Ishikawa (cell line): ENCODE measurements at regions not wholly inside any gene's neighbourhood (a gene's known extent, or its start where the extent isn't known, plus 50 kb on each side); places are given as distances from the start of the nearest gene placed in this dataset.

Experiments
- CEBPB ChIP-seq: IDR thresholded peaks from 2 replicates; pipeline ENCODE4 v1.6.1; 2012
- CREB1 ChIP-seq: IDR thresholded peaks from 2 replicates; pipeline ENCODE4 v1.6.1; 2012; ENCODE audit warnings: low read depth
- EGR1 ChIP-seq: IDR thresholded peaks from 2 replicates; pipeline ENCODE4 v1.6.1; 2012
- EP300 ChIP-seq: IDR thresholded peaks from 2 replicates; pipeline ENCODE4 v1.6.1; 2012; ENCODE audit warnings: borderline replicate concordance
- FOXM1 ChIP-seq: IDR thresholded peaks from 2 replicates; pipeline ENCODE4 v1.6.1; 2012; ENCODE audit warnings: low read depth, borderline replicate concordance
- NFIC ChIP-seq: IDR thresholded peaks from 2 replicates; pipeline ENCODE4 v1.6.1; 2012
- RAD21 ChIP-seq: IDR thresholded peaks from 2 replicates; pipeline ENCODE4 v1.6.1; 2012; ENCODE audit warnings: low read depth
- TAF1 ChIP-seq: IDR thresholded peaks from 2 replicates; pipeline ENCODE4 v1.6.1; 2012; ENCODE audit warnings: low read depth, mild to moderate bottlenecking
- TCF12 ChIP-seq: IDR thresholded peaks from 2 replicates; pipeline ENCODE4 v1.6.1; 2012; ENCODE audit warnings: low read depth
- TEAD4 ChIP-seq: IDR thresholded peaks from 2 replicates; pipeline ENCODE4 v1.6.1; 2012
- YY1 ChIP-seq: IDR thresholded peaks from 2 replicates; pipeline ENCODE4 v1.6.1; 2012; ENCODE audit warnings: low read depth
- ZBTB7A ChIP-seq: IDR thresholded peaks from 2 replicates; pipeline ENCODE4 v1.6.1; 2012; ENCODE audit warnings: low read depth
- TF ChIP-seq, protein P1 (sequence below): IDR thresholded peaks from 2 replicates; pipeline ENCODE4 v1.6.1; 2012
- TF ChIP-seq, protein P2 (sequence below): IDR thresholded peaks from 2 replicates; pipeline ENCODE4 v1.6.1; 2012
- TF ChIP-seq, protein P3 (sequence below): IDR thresholded peaks from 2 replicates; pipeline ENCODE4 v1.6.1; 2012; ENCODE audit warnings: low read depth, mild to moderate bottlenecking

DNA sequence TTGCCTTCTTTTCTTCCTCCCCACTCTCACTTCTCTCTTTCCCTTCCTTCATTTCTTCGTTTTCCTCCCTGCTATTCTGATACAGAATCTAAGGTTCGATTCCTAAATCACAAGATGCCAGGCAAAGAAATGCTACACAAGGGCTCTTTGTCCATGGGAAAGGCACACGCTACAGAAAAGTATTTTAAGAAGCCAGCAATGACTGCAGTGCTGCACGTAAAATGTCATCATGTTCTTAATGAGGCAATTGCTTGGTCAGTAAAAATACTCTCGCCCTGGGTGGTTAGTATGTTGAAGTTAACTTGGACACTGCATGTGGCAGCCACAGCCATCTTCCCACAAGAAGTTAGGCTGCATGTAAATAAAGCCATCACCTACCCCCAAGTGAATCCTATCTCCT is 178.4 kb downstream of the DHX15 start:
- no peak for TF ChIP-seq TCF12
- no peak for TF ChIP-seq ZBTB7A
- no peak for TF ChIP-seq EGR1
- TF ChIP-seq CEBPB, result no peak
- TF ChIP-seq TEAD4, result no peak
- TF ChIP-seq, protein P1, sequence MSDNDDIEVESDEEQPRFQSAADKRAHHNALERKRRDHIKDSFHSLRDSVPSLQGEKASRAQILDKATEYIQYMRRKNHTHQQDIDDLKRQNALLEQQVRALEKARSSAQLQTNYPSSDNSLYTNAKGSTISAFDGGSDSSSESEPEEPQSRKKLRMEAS, result no peak
- no peak for TF ChIP-seq FOXM1
- TF ChIP-seq CREB1, result no peak
- no peak for TF ChIP-seq RAD21
- TF ChIP-seq, protein P2, sequence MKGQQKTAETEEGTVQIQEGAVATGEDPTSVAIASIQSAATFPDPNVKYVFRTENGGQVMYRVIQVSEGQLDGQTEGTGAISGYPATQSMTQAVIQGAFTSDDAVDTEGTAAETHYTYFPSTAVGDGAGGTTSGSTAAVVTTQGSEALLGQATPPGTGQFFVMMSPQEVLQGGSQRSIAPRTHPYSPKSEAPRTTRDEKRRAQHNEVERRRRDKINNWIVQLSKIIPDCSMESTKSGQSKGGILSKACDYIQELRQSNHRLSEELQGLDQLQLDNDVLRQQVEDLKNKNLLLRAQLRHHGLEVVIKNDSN, result no peak
- no peak for TF ChIP-seq TAF1
- TF ChIP-seq EP300, result no peak
- TF ChIP-seq YY1, result no peak
- TF ChIP-seq NFIC, result no peak
- TF ChIP-seq, protein P3, sequence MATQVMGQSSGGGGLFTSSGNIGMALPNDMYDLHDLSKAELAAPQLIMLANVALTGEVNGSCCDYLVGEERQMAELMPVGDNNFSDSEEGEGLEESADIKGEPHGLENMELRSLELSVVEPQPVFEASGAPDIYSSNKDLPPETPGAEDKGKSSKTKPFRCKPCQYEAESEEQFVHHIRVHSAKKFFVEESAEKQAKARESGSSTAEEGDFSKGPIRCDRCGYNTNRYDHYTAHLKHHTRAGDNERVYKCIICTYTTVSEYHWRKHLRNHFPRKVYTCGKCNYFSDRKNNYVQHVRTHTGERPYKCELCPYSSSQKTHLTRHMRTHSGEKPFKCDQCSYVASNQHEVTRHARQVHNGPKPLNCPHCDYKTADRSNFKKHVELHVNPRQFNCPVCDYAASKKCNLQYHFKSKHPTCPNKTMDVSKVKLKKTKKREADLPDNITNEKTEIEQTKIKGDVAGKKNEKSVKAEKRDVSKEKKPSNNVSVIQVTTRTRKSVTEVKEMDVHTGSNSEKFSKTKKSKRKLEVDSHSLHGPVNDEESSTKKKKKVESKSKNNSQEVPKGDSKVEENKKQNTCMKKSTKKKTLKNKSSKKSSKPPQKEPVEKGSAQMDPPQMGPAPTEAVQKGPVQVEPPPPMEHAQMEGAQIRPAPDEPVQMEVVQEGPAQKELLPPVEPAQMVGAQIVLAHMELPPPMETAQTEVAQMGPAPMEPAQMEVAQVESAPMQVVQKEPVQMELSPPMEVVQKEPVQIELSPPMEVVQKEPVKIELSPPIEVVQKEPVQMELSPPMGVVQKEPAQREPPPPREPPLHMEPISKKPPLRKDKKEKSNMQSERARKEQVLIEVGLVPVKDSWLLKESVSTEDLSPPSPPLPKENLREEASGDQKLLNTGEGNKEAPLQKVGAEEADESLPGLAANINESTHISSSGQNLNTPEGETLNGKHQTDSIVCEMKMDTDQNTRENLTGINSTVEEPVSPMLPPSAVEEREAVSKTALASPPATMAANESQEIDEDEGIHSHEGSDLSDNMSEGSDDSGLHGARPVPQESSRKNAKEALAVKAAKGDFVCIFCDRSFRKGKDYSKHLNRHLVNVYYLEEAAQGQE, result no peak

DNA sequence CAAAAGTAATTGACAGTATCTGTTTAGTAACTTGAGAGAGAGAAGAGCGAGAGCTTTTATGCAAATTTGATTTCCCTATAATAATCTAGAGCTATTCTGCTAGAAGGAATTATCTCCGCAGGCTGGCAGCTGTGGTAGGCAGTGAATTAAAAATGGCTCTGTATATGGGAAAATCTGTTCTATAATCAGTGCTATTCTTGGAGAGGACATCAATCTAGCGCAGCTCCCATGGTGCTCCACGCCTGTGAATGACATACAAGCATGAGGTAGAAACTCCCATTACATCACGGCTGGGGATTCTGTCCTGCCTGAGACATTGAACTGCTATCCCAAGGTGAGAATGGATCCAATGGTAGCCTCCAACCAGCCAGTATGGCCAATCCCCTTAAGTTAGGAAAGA is 179.0 kb downstream of the DHX15 start:
- TF ChIP-seq CREB1 (no peak), ZBTB7A (no peak), NFIC (no peak), EP300 (no peak), FOXM1 (no peak)
- TF ChIP-seq, protein P3, result no peak
- TF ChIP-seq, protein P1, result no peak

DNA sequence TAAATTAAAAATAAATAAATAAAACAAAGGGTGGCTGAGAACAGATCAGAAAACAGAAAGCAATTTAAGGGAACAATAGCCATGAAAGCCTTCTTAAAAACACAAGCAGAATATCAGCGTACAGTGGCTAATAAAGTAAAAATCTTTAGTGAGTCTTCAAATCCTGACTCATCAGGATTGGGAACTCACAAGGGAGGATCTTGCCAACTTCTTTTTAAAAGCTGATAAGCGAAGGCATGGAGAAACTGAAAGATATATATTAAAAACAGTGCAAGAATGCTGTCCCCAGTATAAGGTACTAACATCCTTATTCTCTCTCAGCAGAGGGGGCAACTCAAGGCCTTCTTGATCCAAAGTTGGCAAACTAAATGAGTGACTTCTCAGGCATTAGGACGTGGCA is 180.1 kb downstream of the DHX15 start:
- no peak for TF ChIP-seq YY1
- TF ChIP-seq ZBTB7A, result no peak
- TF ChIP-seq, protein P1, result no peak
- TF ChIP-seq TEAD4, result no peak
- TF ChIP-seq, protein P2, result no peak
- TF ChIP-seq NFIC, result no peak
- no peak for TF ChIP-seq CEBPB
- TF ChIP-seq FOXM1, result no peak
- TF ChIP-seq, protein P3, result no peak
- TF ChIP-seq EGR1, result no peak
- TF ChIP-seq TCF12, result no peak

DNA sequence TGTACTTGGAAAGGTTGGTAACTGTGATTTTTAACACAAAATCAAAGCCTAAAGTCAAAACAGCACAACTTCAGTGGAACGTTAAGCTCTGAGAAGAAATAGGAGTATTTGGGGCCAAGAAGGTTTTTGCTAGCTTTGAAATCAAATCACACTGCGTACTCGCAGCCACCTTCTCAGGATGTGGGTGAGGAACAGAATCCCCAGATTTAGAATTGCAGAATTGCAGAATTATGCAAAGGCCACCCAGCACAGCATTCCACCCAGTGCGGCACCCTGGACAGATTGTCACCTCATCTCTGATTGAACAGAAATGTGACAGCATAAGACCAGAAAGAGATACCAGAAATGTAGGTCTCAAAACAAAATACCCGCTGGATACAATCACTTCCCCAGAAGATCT is 181.1 kb downstream of the DHX15 start:
- TF ChIP-seq, protein P3, result no peak
- TF ChIP-seq, protein P1, result no peak
- TF ChIP-seq TAF1 (no peak), TCF12 (no peak), NFIC (no peak), EGR1 (no peak), CEBPB (no peak), EP300 (no peak), FOXM1 (no peak), RAD21 (no peak), ZBTB7A (no peak), TEAD4 (no peak), CREB1 (no peak), YY1 (no peak)
- TF ChIP-seq, protein P2, result no peak
